ENCODE measurements at regions not wholly inside any gene's neighbourhood (a gene's known extent, or its start where the extent isn't known, plus 50 kb on each side); places are given as distances from the start of the nearest gene placed in this dataset.

- DNase-seq (ENCODE audit: low spot score) (no peak), ATAC-seq (ENCODE audit: low FRiP score) (no peak)
- TF ChIP-seq CTCF (IDR thresholded peaks at IDR 0.05), result no peak
Observed at GRCh38 chr11:28835790-28836189, 727.6 kb downstream of the METTL15 start.

GRCh38 chr11:28835317-28835716, 727.1 kb downstream of the METTL15 start:
- no peak for TF ChIP-seq CTCF (IDR thresholded peaks at IDR 0.05)
- ATAC-seq (ENCODE audit: low FRiP score), result no peak
- DNase-seq (ENCODE audit: low spot score), result no peak

- no peak for DNase-seq (ENCODE audit: low spot score)
- ATAC-seq (ENCODE audit: low FRiP score), result no peak
- no peak for TF ChIP-seq CTCF (IDR thresholded peaks at IDR 0.05)
Observed at GRCh38 chr11:28834877-28835276, 726.7 kb downstream of the METTL15 start.

DNA sequence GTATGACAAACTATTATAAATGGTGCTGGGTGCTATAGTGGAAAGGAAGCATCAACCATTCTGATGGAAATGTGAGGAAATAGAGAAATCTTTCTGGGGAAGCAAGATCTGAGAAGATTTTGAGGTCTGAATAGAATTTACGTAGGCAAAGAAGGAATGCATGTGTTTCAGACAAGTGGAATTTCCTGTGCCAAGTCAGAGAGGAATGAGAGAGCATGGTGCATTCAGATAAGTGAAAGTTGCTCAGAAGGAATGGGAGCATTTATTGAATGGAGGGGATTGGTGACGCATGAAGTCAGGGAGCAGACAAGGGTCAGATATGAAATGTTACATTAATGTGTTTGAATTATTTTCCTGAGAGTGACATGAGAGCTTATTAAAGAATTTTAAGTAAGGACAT, 725.5 kb downstream of the METTL15 start:
- no peak for TF ChIP-seq CTCF (IDR thresholded peaks at IDR 0.05)
- ATAC-seq (ENCODE audit: low FRiP score), result peak; percentile 57
- no peak for DNase-seq (ENCODE audit: low spot score)

GRCh38 chr11:28833169-28833568, 725.0 kb downstream of the METTL15 start:
- no peak for TF ChIP-seq CTCF (IDR thresholded peaks at IDR 0.05)
- ATAC-seq (ENCODE audit: low FRiP score) (no peak), DNase-seq (ENCODE audit: low spot score) (no peak)

DNA sequence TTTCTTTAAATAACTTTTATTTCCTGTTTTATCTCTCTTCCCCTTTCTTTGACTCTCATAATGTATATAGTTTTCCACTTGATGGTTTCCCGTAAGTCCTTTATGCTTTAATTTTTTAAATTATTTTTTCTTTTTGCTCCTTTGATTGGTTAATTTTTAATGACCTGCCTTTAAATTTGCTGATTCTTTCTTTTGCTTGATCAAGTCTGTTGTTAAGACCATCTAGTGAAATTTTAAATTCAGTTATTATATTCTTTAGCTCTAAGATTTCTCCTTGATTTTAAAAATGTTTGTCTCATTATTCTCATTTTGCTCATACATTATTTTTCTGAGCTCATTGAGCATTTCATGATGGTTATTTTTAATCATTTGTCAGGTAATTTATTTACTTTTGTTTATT, 718.6 kb downstream of the METTL15 start:
- no peak for ATAC-seq (ENCODE audit: low FRiP score)
- DNase-seq (ENCODE audit: low spot score), result no peak
- no peak for TF ChIP-seq CTCF (IDR thresholded peaks at IDR 0.05)

DNA sequence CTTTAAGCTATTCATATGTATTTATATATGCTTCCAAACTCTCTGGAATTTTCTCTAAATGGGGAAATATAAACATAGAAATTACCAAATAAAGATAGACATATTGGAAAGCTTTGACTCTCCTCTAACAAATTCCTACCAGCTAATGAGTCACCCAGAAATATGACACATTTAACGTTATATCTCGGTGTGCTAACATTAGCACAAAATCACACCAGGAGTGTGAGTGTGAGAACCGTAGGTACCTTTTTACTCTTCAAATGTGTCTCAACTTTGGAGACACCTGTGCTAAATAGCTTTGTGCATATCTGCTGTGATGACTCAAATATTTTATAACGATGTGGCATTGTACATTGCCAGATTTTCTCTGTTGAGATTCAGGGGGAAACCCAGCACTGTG, 714.4 kb downstream of the METTL15 start:
- DNase-seq (ENCODE audit: low spot score) (no peak), ATAC-seq (ENCODE audit: low FRiP score) (no peak)
- no peak for TF ChIP-seq CTCF (IDR thresholded peaks at IDR 0.05)

All from omental fat pad (tissue), 3 donors.